HEK293 (cell line): ENCODE measurements at regions not wholly inside any gene's neighbourhood (a gene's known extent, or its start where the extent isn't known, plus 50 kb on each side); places are given as distances from the start of the nearest gene placed in this dataset.
A peak's percentile ranks its signal among the peaks of the same experiment; 100 is the strongest.

Experiments used
- EGR2 ChIP-seq: fragments of 450-650 bp; formaldehyde crosslinking; IDR thresholded peaks from 2 replicates; pipeline ENCODE4 v1.5.1; 2016; ENCODE audit warnings: low read depth, missing biosample characterization, missing genetic modification characterization
- KLF1 ChIP-seq: fragments of 450-650 bp; formaldehyde crosslinking; IDR thresholded peaks from 2 replicates; pipeline ENCODE4 v1.5.1; 2016; ENCODE audit warnings: missing biosample characterization, missing genetic modification characterization
- KLF8 ChIP-seq: fragments of 450-650 bp; formaldehyde crosslinking; IDR thresholded peaks from 2 replicates; pipeline ENCODE4 v1.5.1; 2016; ENCODE audit warnings: missing biosample characterization, missing genetic modification characterization
- OVOL3 ChIP-seq: fragments of 450-650 bp; formaldehyde crosslinking; IDR thresholded peaks from 2 replicates; pipeline ENCODE4 v1.5.1; 2016; ENCODE audit warnings: missing biosample characterization, missing genetic modification characterization
- YY2 ChIP-seq: fragments of 450-650 bp; formaldehyde crosslinking; IDR thresholded peaks from 2 replicates; pipeline ENCODE4 v1.5.1; 2016; ENCODE audit warnings: missing biosample characterization, missing genetic modification characterization
- ZBTB21 ChIP-seq: fragments of 450-650 bp; formaldehyde crosslinking; IDR thresholded peaks from 2 replicates; pipeline ENCODE4 v1.5.1; 2017; ENCODE audit warnings: missing biosample characterization, missing genetic modification characterization
- ZFP37 ChIP-seq: fragments of 450-650 bp; formaldehyde crosslinking; IDR thresholded peaks from 2 replicates; pipeline ENCODE4 v1.5.1; 2016; ENCODE audit warnings: missing biosample characterization, missing genetic modification characterization
- ZNF10 ChIP-seq: fragments of 450-650 bp; formaldehyde crosslinking; IDR thresholded peaks from 2 replicates; pipeline ENCODE4 v1.5.1; 2017; ENCODE audit warnings: missing biosample characterization, missing genetic modification characterization
- ZNF133 ChIP-seq: fragments of 450-650 bp; formaldehyde crosslinking; IDR thresholded peaks from 2 replicates; pipeline ENCODE4 v1.5.1; 2016; ENCODE audit warnings: missing biosample characterization, missing genetic modification characterization
- ZNF146 ChIP-seq: fragments of 450-650 bp; formaldehyde crosslinking; IDR thresholded peaks from 2 replicates; pipeline ENCODE4 v1.5.1; 2016; ENCODE audit warnings: missing biosample characterization, missing genetic modification characterization
- ZNF169 ChIP-seq: fragments of 450-650 bp; formaldehyde crosslinking; IDR thresholded peaks from 2 replicates; pipeline ENCODE4 v1.5.1; 2016; ENCODE audit warnings: missing biosample characterization, missing genetic modification characterization
- ZNF211 ChIP-seq: fragments of 450-650 bp; formaldehyde crosslinking; IDR thresholded peaks from 2 replicates; pipeline ENCODE4 v1.5.1; 2016; ENCODE audit warnings: low read depth, missing biosample characterization, missing genetic modification characterization
- ZNF266 ChIP-seq: fragments of 450-650 bp; formaldehyde crosslinking; IDR thresholded peaks from 2 replicates; pipeline ENCODE4 v1.5.1; 2016; ENCODE audit warnings: missing biosample characterization, missing genetic modification characterization, low read depth
- ZNF335 ChIP-seq: fragments of 450-650 bp; formaldehyde crosslinking; conservative IDR thresholded peaks from 2 replicates; pipeline ENCODE4 v1.5.1; 2016; ENCODE audit warnings: missing biosample characterization, missing genetic modification characterization
- ZNF391 ChIP-seq: fragments of 450-650 bp; formaldehyde crosslinking; IDR thresholded peaks from 2 replicates; pipeline ENCODE4 v1.5.1; 2016; ENCODE audit warnings: low read depth, missing biosample characterization, missing genetic modification characterization, borderline replicate concordance
- ZNF404 ChIP-seq: fragments of 450-650 bp; formaldehyde crosslinking; IDR thresholded peaks from 2 replicates; pipeline ENCODE4 v1.5.1; 2017; ENCODE audit warnings: missing biosample characterization, missing genetic modification characterization
- ZNF473 ChIP-seq: fragments of 450-650 bp; formaldehyde crosslinking; IDR thresholded peaks from 2 replicates; pipeline ENCODE4 v1.5.1; 2017; ENCODE audit warnings: missing biosample characterization, missing genetic modification characterization
- ZNF514 ChIP-seq: fragments of 450-650 bp; formaldehyde crosslinking; IDR thresholded peaks from 2 replicates; pipeline ENCODE4 v1.5.1; 2016; ENCODE audit warnings: missing biosample characterization, missing genetic modification characterization
- ZNF530 ChIP-seq: fragments of 450-650 bp; formaldehyde crosslinking; IDR thresholded peaks from 2 replicates; pipeline ENCODE4 v1.5.1; 2016; ENCODE audit warnings: low read depth, missing biosample characterization, missing genetic modification characterization
- ZNF544 ChIP-seq: fragments of 450-650 bp; formaldehyde crosslinking; IDR thresholded peaks from 2 replicates; pipeline ENCODE4 v1.5.0; 2017; ENCODE audit warnings: missing biosample characterization, missing genetic modification characterization
- ZNF548 ChIP-seq: fragments of 450-650 bp; formaldehyde crosslinking; IDR thresholded peaks from 2 replicates; pipeline ENCODE4 v1.5.1; 2016; ENCODE audit warnings: missing biosample characterization, missing genetic modification characterization
- ZNF660 ChIP-seq: fragments of 450-650 bp; IDR thresholded peaks from 2 replicates; pipeline ENCODE4 v1.5.1; 2018; ENCODE audit warnings: missing biosample characterization, mild to moderate bottlenecking, missing genetic modification characterization
- ZNF747 ChIP-seq: fragments of 450-650 bp; formaldehyde crosslinking; IDR thresholded peaks from 2 replicates; pipeline ENCODE4 v1.5.1; 2016; ENCODE audit warnings: missing biosample characterization, missing genetic modification characterization
- ZNF791 ChIP-seq: fragments of 450-650 bp; formaldehyde crosslinking; IDR thresholded peaks from 2 replicates; pipeline ENCODE4 v1.5.1; 2016; ENCODE audit warnings: missing biosample characterization, missing genetic modification characterization
- ZNF830 ChIP-seq: fragments of 450-650 bp; IDR thresholded peaks from 2 replicates; pipeline ENCODE4 v1.5.0; 2018; ENCODE audit warnings: missing biosample characterization, missing genetic modification characterization, low read depth, mild to moderate bottlenecking, moderate library complexity
- ZNF843 ChIP-seq: fragments of 450-650 bp; formaldehyde crosslinking; IDR thresholded peaks from 2 replicates; pipeline ENCODE4 v1.5.1; 2016; ENCODE audit warnings: missing biosample characterization, missing genetic modification characterization
- ZSCAN16 ChIP-seq: fragments of 450-650 bp; formaldehyde crosslinking; IDR thresholded peaks from 2 replicates; pipeline ENCODE4 v1.5.1; 2016; ENCODE audit warnings: missing biosample characterization, missing genetic modification characterization
- TF ChIP-seq, protein P1 (sequence below): fragments of 450-650 bp; formaldehyde crosslinking; IDR thresholded peaks from 2 replicates; pipeline ENCODE4 v1.5.1; 2017; ENCODE audit warnings: missing biosample characterization, mild to moderate bottlenecking, missing genetic modification characterization, moderate library complexity
- TF ChIP-seq, protein P2 (sequence below): fragments of 450-650 bp; formaldehyde crosslinking; IDR thresholded peaks from 2 replicates; pipeline ENCODE4 v1.5.1; 2016; ENCODE audit warnings: missing biosample characterization, missing genetic modification characterization
- TF ChIP-seq, protein P3 (sequence below): fragments of 450-650 bp; formaldehyde crosslinking; IDR thresholded peaks from 2 replicates; pipeline ENCODE4 v1.5.1; 2017; ENCODE audit warnings: missing biosample characterization, missing genetic modification characterization
- TF ChIP-seq, protein P4 (sequence below): fragments of 450-650 bp; formaldehyde crosslinking; IDR thresholded peaks from 2 replicates; pipeline ENCODE4 v1.5.1; 2016; ENCODE audit warnings: missing biosample characterization, missing genetic modification characterization
- TF ChIP-seq, protein P5 (sequence below): fragments of 450-650 bp; formaldehyde crosslinking; IDR thresholded peaks from 2 replicates; pipeline ENCODE4 v1.5.1; 2016; ENCODE audit warnings: missing biosample characterization, missing genetic modification characterization
- TF ChIP-seq, protein P6 (sequence below): fragments of 450-650 bp; formaldehyde crosslinking; IDR thresholded peaks from 2 replicates; pipeline ENCODE4 v1.5.1; 2016; ENCODE audit warnings: missing biosample characterization, missing genetic modification characterization

DNA sequence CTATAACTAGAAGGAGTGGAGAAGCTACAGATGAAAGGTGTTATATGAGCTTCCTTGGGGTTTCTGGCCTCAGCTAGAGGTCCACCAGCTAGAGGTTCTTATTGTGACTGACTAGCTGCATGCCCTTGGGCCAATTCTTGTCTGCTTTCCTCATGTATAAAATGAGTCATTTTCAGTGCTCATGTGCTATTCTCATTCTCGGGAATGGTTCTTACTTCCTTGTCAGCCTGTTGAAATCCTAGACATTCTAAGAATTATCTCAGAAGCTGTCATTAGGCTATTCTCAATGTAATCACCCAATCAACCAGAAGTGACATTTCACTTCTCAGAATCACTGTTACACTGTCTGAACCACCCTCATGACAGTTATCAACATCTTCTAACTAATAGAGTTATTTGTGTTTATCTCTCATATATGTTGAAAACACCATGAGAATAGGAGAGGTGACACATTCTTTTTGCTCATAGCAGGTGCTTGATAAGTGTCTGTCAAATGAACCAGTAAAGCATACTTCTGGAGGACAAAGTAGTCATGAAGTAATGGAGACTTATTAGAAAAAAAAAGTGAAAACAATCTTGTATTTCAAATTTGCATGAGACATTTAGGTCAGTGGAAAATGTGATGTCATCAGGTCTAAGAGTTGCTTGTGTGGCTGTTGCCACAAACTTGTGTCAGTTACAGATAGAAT is 122.8 kb upstream of the IVNS1ABP start (continued):
- no peak for TF ChIP-seq ZNF169 (tag by site-specific recombination)
- TF ChIP-seq ZNF266 (tag by site-specific recombination), result no peak
- TF ChIP-seq ZNF133 (tag by site-specific recombination), result no peak
- no peak for TF ChIP-seq ZNF530 (tag by site-specific recombination)
- TF ChIP-seq ZNF211 (tag by site-specific recombination), result no peak
- peak; percentile 70 for TF ChIP-seq ZNF660 (tag by site-specific recombination)
- no peak for TF ChIP-seq ZNF391 (tag by site-specific recombination)
- TF ChIP-seq ZNF473 (tag by site-specific recombination), result no peak
- TF ChIP-seq ZNF843 (tag by site-specific recombination), result peak; percentile 69; the same call in 1 of the 2 replicates
- no peak for TF ChIP-seq ZNF404
- no peak for TF ChIP-seq ZSCAN16
- TF ChIP-seq, protein P1, sequence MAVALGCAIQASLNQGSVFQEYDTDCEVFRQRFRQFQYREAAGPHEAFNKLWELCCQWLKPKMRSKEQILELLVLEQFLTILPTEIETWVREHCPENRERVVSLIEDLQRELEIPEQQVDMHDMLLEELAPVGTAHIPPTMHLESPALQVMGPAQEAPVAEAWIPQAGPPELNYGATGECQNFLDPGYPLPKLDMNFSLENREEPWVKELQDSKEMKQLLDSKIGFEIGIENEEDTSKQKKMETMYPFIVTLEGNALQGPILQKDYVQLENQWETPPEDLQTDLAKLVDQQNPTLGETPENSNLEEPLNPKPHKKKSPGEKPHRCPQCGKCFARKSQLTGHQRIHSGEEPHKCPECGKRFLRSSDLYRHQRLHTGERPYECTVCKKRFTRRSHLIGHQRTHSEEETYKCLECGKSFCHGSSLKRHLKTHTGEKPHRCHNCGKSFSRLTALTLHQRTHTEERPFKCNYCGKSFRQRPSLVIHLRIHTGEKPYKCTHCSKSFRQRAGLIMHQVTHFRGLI (tag by site-specific recombination), result no peak
- peak; percentile 52; the same call in 1 of the 2 replicates for TF ChIP-seq KLF8 (tag by site-specific recombination)
- TF ChIP-seq KLF1 (tag by site-specific recombination), result no peak
- no peak for TF ChIP-seq ZNF514 (tag by site-specific recombination)
- TF ChIP-seq, protein P2, sequence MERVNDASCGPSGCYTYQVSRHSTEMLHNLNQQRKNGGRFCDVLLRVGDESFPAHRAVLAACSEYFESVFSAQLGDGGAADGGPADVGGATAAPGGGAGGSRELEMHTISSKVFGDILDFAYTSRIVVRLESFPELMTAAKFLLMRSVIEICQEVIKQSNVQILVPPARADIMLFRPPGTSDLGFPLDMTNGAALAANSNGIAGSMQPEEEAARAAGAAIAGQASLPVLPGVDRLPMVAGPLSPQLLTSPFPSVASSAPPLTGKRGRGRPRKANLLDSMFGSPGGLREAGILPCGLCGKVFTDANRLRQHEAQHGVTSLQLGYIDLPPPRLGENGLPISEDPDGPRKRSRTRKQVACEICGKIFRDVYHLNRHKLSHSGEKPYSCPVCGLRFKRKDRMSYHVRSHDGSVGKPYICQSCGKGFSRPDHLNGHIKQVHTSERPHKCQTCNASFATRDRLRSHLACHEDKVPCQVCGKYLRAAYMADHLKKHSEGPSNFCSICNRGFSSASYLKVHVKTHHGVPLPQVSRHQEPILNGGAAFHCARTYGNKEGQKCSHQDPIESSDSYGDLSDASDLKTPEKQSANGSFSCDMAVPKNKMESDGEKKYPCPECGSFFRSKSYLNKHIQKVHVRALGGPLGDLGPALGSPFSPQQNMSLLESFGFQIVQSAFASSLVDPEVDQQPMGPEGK (tag by site-specific recombination), result 0 out of 2 replicates have a peak, but pooled peaks have one; percentile 13
- TF ChIP-seq ZNF335 (tag by site-specific recombination), result peak; percentile 6; the same call in 1 of the 2 replicates
- TF ChIP-seq ZNF747 (tag by site-specific recombination), result no peak
- TF ChIP-seq ZFP37, result peak; percentile 71; the same call in 1 of the 2 replicates
- no peak for TF ChIP-seq YY2 (tag by site-specific recombination)
- TF ChIP-seq, protein P3, sequence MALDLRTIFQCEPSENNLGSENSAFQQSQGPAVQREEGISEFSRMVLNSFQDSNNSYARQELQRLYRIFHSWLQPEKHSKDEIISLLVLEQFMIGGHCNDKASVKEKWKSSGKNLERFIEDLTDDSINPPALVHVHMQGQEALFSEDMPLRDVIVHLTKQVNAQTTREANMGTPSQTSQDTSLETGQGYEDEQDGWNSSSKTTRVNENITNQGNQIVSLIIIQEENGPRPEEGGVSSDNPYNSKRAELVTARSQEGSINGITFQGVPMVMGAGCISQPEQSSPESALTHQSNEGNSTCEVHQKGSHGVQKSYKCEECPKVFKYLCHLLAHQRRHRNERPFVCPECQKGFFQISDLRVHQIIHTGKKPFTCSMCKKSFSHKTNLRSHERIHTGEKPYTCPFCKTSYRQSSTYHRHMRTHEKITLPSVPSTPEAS (tag by site-specific recombination), result no peak
- TF ChIP-seq ZNF10 (tag by site-specific recombination), result no peak
- TF ChIP-seq ZBTB21 (tag by site-specific recombination), result peak; percentile 53; the same call in 1 of the 2 replicates
- TF ChIP-seq EGR2 (tag by site-specific recombination), result no peak
- TF ChIP-seq ZNF830, result no peak
- no peak for TF ChIP-seq ZNF548 (tag by site-specific recombination)
- no peak for TF ChIP-seq ZNF791 (tag by site-specific recombination)
- TF ChIP-seq, protein P4, sequence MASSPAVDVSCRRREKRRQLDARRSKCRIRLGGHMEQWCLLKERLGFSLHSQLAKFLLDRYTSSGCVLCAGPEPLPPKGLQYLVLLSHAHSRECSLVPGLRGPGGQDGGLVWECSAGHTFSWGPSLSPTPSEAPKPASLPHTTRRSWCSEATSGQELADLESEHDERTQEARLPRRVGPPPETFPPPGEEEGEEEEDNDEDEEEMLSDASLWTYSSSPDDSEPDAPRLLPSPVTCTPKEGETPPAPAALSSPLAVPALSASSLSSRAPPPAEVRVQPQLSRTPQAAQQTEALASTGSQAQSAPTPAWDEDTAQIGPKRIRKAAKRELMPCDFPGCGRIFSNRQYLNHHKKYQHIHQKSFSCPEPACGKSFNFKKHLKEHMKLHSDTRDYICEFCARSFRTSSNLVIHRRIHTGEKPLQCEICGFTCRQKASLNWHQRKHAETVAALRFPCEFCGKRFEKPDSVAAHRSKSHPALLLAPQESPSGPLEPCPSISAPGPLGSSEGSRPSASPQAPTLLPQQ (tag by site-specific recombination), result 0 out of 2 replicates have a peak, but pooled peaks have one; percentile 32
- TF ChIP-seq ZNF544, result no peak
- no peak for TF ChIP-seq ZNF146
- TF ChIP-seq, protein P5, sequence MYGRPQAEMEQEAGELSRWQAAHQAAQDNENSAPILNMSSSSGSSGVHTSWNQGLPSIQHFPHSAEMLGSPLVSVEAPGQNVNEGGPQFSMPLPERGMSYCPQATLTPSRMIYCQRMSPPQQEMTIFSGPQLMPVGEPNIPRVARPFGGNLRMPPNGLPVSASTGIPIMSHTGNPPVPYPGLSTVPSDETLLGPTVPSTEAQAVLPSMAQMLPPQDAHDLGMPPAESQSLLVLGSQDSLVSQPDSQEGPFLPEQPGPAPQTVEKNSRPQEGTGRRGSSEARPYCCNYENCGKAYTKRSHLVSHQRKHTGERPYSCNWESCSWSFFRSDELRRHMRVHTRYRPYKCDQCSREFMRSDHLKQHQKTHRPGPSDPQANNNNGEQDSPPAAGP, result no peak
- TF ChIP-seq OVOL3 (tag by site-specific recombination), result no peak
- TF ChIP-seq, protein P6, sequence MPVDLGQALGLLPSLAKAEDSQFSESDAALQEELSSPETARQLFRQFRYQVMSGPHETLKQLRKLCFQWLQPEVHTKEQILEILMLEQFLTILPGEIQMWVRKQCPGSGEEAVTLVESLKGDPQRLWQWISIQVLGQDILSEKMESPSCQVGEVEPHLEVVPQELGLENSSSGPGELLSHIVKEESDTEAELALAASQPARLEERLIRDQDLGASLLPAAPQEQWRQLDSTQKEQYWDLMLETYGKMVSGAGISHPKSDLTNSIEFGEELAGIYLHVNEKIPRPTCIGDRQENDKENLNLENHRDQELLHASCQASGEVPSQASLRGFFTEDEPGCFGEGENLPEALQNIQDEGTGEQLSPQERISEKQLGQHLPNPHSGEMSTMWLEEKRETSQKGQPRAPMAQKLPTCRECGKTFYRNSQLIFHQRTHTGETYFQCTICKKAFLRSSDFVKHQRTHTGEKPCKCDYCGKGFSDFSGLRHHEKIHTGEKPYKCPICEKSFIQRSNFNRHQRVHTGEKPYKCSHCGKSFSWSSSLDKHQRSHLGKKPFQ (tag by site-specific recombination), result no peak
